ENCODE measurements at regions not wholly inside any gene's neighbourhood (a gene's known extent, or its start where the extent isn't known, plus 50 kb on each side); places are given as distances from the start of the nearest gene placed in this dataset.

- no peak overlapping the region for H3K27ac ChIP-seq (ENCODE audit: low read length)
These were observed 810.0 kb downstream of the BRD1 start for GRCh38 chr22:49017482-49018329.

GRCh38 chr22:49016909-49017481 lies 810.7 kb downstream of the BRD1 start:
- no peaks in the 10 kb centered on the region for H3K36me3 ChIP-seq (ENCODE audit: control insufficient read depth in 2 of 2, insufficient read depth in 2 of 2, low read length in 2 of 2)
- H3K27ac ChIP-seq (ENCODE audit: low read length), result no peak overlapping the region
- H3K9ac ChIP-seq (ENCODE audit: low read length in 2 of 2), result no peak overlapping the region
- peaks cover 0 to 5% of the 10 kb centered on the region in 2 donors for H3K27me3 ChIP-seq (ENCODE audit: control insufficient read depth in 1 of 2, insufficient read depth in 2 of 2, low read length in 2 of 2)
- no peak overlapping the region for H3K4me3 ChIP-seq (ENCODE audit: low read length in 2 of 2)
- H3K9me3 ChIP-seq (ENCODE audit: control insufficient read depth in 2 of 2, low read length in 2 of 2), result no peaks in the 10 kb centered on the region
- H3K4me1 ChIP-seq (ENCODE audit: control insufficient read depth, insufficient read depth, low read length), result peaks cover 10% of the 10 kb centered on the region

More at GRCh38 chr22:49017482-49018329, 810.0 kb downstream of the BRD1 start:
- no peak overlapping the region for H3K9ac ChIP-seq (ENCODE audit: low read length in 2 of 2)
- no peaks in the 10 kb centered on the region for H3K36me3 ChIP-seq (ENCODE audit: control insufficient read depth in 2 of 2, insufficient read depth in 2 of 2, low read length in 2 of 2)
- peaks cover 3% of the 10 kb centered on the region for H3K4me1 ChIP-seq (ENCODE audit: control insufficient read depth, insufficient read depth, low read length)
- H3K4me3 ChIP-seq (ENCODE audit: low read length in 2 of 2), result no peak overlapping the region
- no peaks in the 10 kb centered on the region for H3K9me3 ChIP-seq (ENCODE audit: control insufficient read depth in 2 of 2, low read length in 2 of 2)
- H3K27me3 ChIP-seq (ENCODE audit: control insufficient read depth in 1 of 2, insufficient read depth in 2 of 2, low read length in 2 of 2), result peaks cover 0 to 3% of the 10 kb centered on the region in 2 donors

- Histone ChIP-seq H3K27ac (ENCODE audit: low read length) (no peak overlapping the region), H3K27me3 (ENCODE audit: control insufficient read depth in 1 of 2, insufficient read depth in 2 of 2, low read length in 2 of 2) (peaks cover 0 to 5% of the 10 kb centered on the region in 2 donors), H3K36me3 (ENCODE audit: control insufficient read depth in 2 of 2, insufficient read depth in 2 of 2, low read length in 2 of 2) (no peaks in the 10 kb centered on the region), H3K4me1 (ENCODE audit: control insufficient read depth, insufficient read depth, low read length) (peaks cover 10% of the 10 kb centered on the region), H3K9me3 (ENCODE audit: control insufficient read depth in 2 of 2, low read length in 2 of 2) (no peaks in the 10 kb centered on the region), H3K9ac (ENCODE audit: low read length in 2 of 2) (no peak overlapping the region), H3K4me3 (ENCODE audit: low read length in 2 of 2) (no peak overlapping the region)
These were observed 811.4 kb downstream of the BRD1 start for GRCh38 chr22:49015993-49016908.

- Histone ChIP-seq H3K36me3 (ENCODE audit: control insufficient read depth in 2 of 2, insufficient read depth in 2 of 2, low read length in 2 of 2) (no peaks in the 10 kb centered on the region), H3K4me3 (ENCODE audit: low read length in 2 of 2) (no peak overlapping the region), H3K9me3 (ENCODE audit: control insufficient read depth in 2 of 2, low read length in 2 of 2) (no peaks in the 10 kb centered on the region), H3K27ac (ENCODE audit: low read length) (no peak overlapping the region), H3K27me3 (ENCODE audit: control insufficient read depth in 1 of 2, insufficient read depth in 2 of 2, low read length in 2 of 2) (peaks cover 0 to 5% of the 10 kb centered on the region in 2 donors), H3K4me1 (ENCODE audit: control insufficient read depth, insufficient read depth, low read length) (peaks cover 10% of the 10 kb centered on the region), H3K9ac (ENCODE audit: low read length in 2 of 2) (no peak overlapping the region)
These were observed 812.2 kb downstream of the BRD1 start for GRCh38 chr22:49015459-49015858.

- Histone ChIP-seq H3K4me3 (ENCODE audit: low read length in 2 of 2) (no peak overlapping the region), H3K27ac (ENCODE audit: low read length) (no peak overlapping the region), H3K27me3 (ENCODE audit: control insufficient read depth in 1 of 2, insufficient read depth in 2 of 2, low read length in 2 of 2) (peaks cover 0 to 5% of the 10 kb centered on the region in 2 donors), H3K4me1 (ENCODE audit: control insufficient read depth, insufficient read depth, low read length) (peaks cover 10% of the 10 kb centered on the region), H3K9me3 (ENCODE audit: control insufficient read depth in 2 of 2, low read length in 2 of 2) (no peaks in the 10 kb centered on the region), H3K9ac (ENCODE audit: low read length in 2 of 2) (no peak overlapping the region), H3K36me3 (ENCODE audit: control insufficient read depth in 2 of 2, insufficient read depth in 2 of 2, low read length in 2 of 2) (no peaks in the 10 kb centered on the region)
These were observed 813.2 kb downstream of the BRD1 start for GRCh38 chr22:49014227-49015201.

GRCh38 chr22:49013707-49014106 lies 814.0 kb downstream of the BRD1 start:
- H3K27ac ChIP-seq (ENCODE audit: low read length), result no peak overlapping the region
- H3K4me3 ChIP-seq (ENCODE audit: low read length in 2 of 2), result no peak overlapping the region
- peaks cover 10% of the 10 kb centered on the region for H3K4me1 ChIP-seq (ENCODE audit: control insufficient read depth, insufficient read depth, low read length)
- H3K36me3 ChIP-seq (ENCODE audit: control insufficient read depth in 2 of 2, insufficient read depth in 2 of 2, low read length in 2 of 2), result no peaks in the 10 kb centered on the region
- H3K9me3 ChIP-seq (ENCODE audit: control insufficient read depth in 2 of 2, low read length in 2 of 2), result no peaks in the 10 kb centered on the region
- peaks cover 0 to 5% of the 10 kb centered on the region in 2 donors for H3K27me3 ChIP-seq (ENCODE audit: control insufficient read depth in 1 of 2, insufficient read depth in 2 of 2, low read length in 2 of 2)
- H3K9ac ChIP-seq (ENCODE audit: low read length in 2 of 2), result no peak overlapping the region

- peaks cover 3 to 5% of the 10 kb centered on the region in 2 donors for H3K27me3 ChIP-seq (ENCODE audit: control insufficient read depth in 1 of 2, insufficient read depth in 2 of 2, low read length in 2 of 2)
- peak overlapping the region in 1 of 2 donors; percentile 19 for H3K4me3 ChIP-seq (ENCODE audit: low read length in 2 of 2)
These were observed 814.8 kb downstream of the BRD1 start for GRCh38 chr22:49012712-49013395.

GRCh38 chr22:49011769-49012648 lies 815.7 kb downstream of the BRD1 start:
- no peak overlapping the region for H3K27ac ChIP-seq (ENCODE audit: low read length)
- H3K27me3 ChIP-seq (ENCODE audit: control insufficient read depth in 1 of 2, insufficient read depth in 2 of 2, low read length in 2 of 2), result peaks cover 3 to 4% of the 10 kb centered on the region in 2 donors
- peaks cover 10% of the 10 kb centered on the region for H3K4me1 ChIP-seq (ENCODE audit: control insufficient read depth, insufficient read depth, low read length)
- no peaks in the 10 kb centered on the region for H3K36me3 ChIP-seq (ENCODE audit: control insufficient read depth in 2 of 2, insufficient read depth in 2 of 2, low read length in 2 of 2)
- no peaks in the 10 kb centered on the region for H3K9me3 ChIP-seq (ENCODE audit: control insufficient read depth in 2 of 2, low read length in 2 of 2)
- H3K9ac ChIP-seq (ENCODE audit: low read length in 2 of 2), result no peak overlapping the region
- no peak overlapping the region for H3K4me3 ChIP-seq (ENCODE audit: low read length in 2 of 2)

More at GRCh38 chr22:49012712-49013395, 814.8 kb downstream of the BRD1 start:
- Histone ChIP-seq H3K9ac (ENCODE audit: low read length in 2 of 2) (no peak overlapping the region), H3K4me1 (ENCODE audit: control insufficient read depth, insufficient read depth, low read length) (peaks cover 10% of the 10 kb centered on the region), H3K27ac (ENCODE audit: low read length) (no peak overlapping the region), H3K9me3 (ENCODE audit: control insufficient read depth in 2 of 2, low read length in 2 of 2) (no peaks in the 10 kb centered on the region), H3K36me3 (ENCODE audit: control insufficient read depth in 2 of 2, insufficient read depth in 2 of 2, low read length in 2 of 2) (no peaks in the 10 kb centered on the region)

GRCh38 chr22:49011379-49011768 lies 816.3 kb downstream of the BRD1 start:
- Histone ChIP-seq H3K27me3 (ENCODE audit: control insufficient read depth in 1 of 2, insufficient read depth in 2 of 2, low read length in 2 of 2) (peaks cover 3 to 4% of the 10 kb centered on the region in 2 donors), H3K4me1 (ENCODE audit: control insufficient read depth, insufficient read depth, low read length) (peaks cover 10% of the 10 kb centered on the region), H3K27ac (ENCODE audit: low read length) (no peak overlapping the region), H3K9ac (ENCODE audit: low read length in 2 of 2) (no peak overlapping the region), H3K4me3 (ENCODE audit: low read length in 2 of 2) (no peak overlapping the region), H3K36me3 (ENCODE audit: control insufficient read depth in 2 of 2, insufficient read depth in 2 of 2, low read length in 2 of 2) (no peaks in the 10 kb centered on the region), H3K9me3 (ENCODE audit: control insufficient read depth in 2 of 2, low read length in 2 of 2) (no peaks in the 10 kb centered on the region)

Measured in stomach smooth muscle (tissue), 2 donors.